IMR-90 (cell line): ENCODE measurements at regions not wholly inside any gene's neighbourhood (a gene's known extent, or its start where the extent isn't known, plus 50 kb on each side); places are given as distances from the start of the nearest gene placed in this dataset.

Source experiments
- ATAC-seq: fragments of 200-7000 bp; cut with Tn5 transposase; 2 replicates; pipeline ENCODE4 v1.9.1; 2020; ENCODE audit warnings: low read depth, mild to moderate bottlenecking, moderate library complexity
- BruUV-seq: library from RNA; stranded (reverse); fragments of 400-500 nt; replicated peaks from 2 replicates; lab custom pipeline; 2021; lab: Mats Ljungman, UMichigan
- CTCF ChIA-PET: fragments of 300-600 bp; formaldehyde crosslinking; extraction: SDS; loops from one replicate; lab custom pipeline; 2021; ENCODE audit warnings: antibody characterized with exemption; lab: Yijun Ruan, JAX
- POLR2A ChIA-PET: fragments of 300-600 bp; sonication (Branson Sonifier 250); formaldehyde crosslinking; loops from one replicate; lab custom pipeline; 2022; ENCODE audit warnings: antibody characterized with exemption; ENCODE audit not compliant: unreplicated experiment; lab: Charles Lee
- DNase-seq: peaks from one replicate; pipeline ENCODE4 v3.0.0; 2013
- H2AFZ ChIP-seq: replicated peaks from 2 replicates; pipeline ENCODE3; 2013; ENCODE audit warnings: low read length, mild to moderate bottlenecking; ENCODE audit not compliant: poor library complexity
- H2AK5ac ChIP-seq: 2 replicates; pipeline ENCODE4 v1.6.1; 2013; ENCODE audit warnings: low read depth, low read length, inconsistent platforms
- H2AK9ac ChIP-seq: replicated peaks from 2 replicates; pipeline ENCODE3; 2013; ENCODE audit warnings: mild to moderate bottlenecking, low read depth, low read length, moderate library complexity; ENCODE audit not compliant: poor library complexity
- H2BK120ac ChIP-seq: 2 replicates; pipeline ENCODE4 v1.6.1; 2013; ENCODE audit warnings: low read depth, low read length, inconsistent platforms
- H2BK15ac ChIP-seq: 3 replicates; pipeline ENCODE4 v1.6.1; 2013; ENCODE audit warnings: low read depth, low read length, inconsistent platforms
- H2BK20ac ChIP-seq: 2 replicates; pipeline ENCODE4 v1.6.1; 2013; ENCODE audit warnings: low read depth, mild to moderate bottlenecking, inconsistent platforms, low read length, moderate library complexity
- H2BK5ac ChIP-seq: 2 replicates; pipeline ENCODE4 v1.6.1; 2013; ENCODE audit warnings: mild to moderate bottlenecking, low read depth, low read length, inconsistent platforms; ENCODE audit not compliant: poor library complexity, severe bottlenecking
- H3K14ac ChIP-seq: replicated peaks from 2 replicates; pipeline ENCODE4 v1.6.1; 2013; ENCODE audit warnings: low read depth, low read length, inconsistent platforms
- H3K18ac ChIP-seq: 2 replicates; pipeline ENCODE4 v1.6.1; 2013; ENCODE audit warnings: low read depth, low read length, control low read depth
- H3K23ac ChIP-seq: 2 replicates; pipeline ENCODE4 v1.6.1; 2013; ENCODE audit warnings: low read depth, low read length, inconsistent platforms
- H3K27ac ChIP-seq: 2 replicates; pipeline ENCODE4 v1.5.1; 2013; ENCODE audit warnings: mild to moderate bottlenecking, control low read depth, low read length; ENCODE audit not compliant: insufficient read depth
- H3K27me3 ChIP-seq: 2 replicates; pipeline ENCODE4 v1.6.1; 2013; ENCODE audit warnings: low read length; ENCODE audit not compliant: control insufficient read depth, insufficient read depth
- H3K36me3 ChIP-seq: 2 replicates; pipeline ENCODE4 v1.6.1; 2013; ENCODE audit warnings: low read length, mixed read lengths; ENCODE audit not compliant: control insufficient read depth, insufficient read depth
- H3K4ac ChIP-seq: 2 replicates; pipeline ENCODE4 v1.6.1; 2013; ENCODE audit warnings: low read depth, low read length, inconsistent platforms
- H3K4me1 ChIP-seq: 2 replicates; pipeline ENCODE4 v1.6.1; 2013; ENCODE audit warnings: low read length, mixed read lengths; ENCODE audit not compliant: control insufficient read depth, insufficient read depth
- H3K4me2 ChIP-seq: 2 replicates; pipeline ENCODE4 v1.6.1; 2013; ENCODE audit warnings: low read depth, mild to moderate bottlenecking, control low read depth, low read length, moderate library complexity
- H3K4me3 ChIP-seq: 2 replicates; pipeline ENCODE4 v1.5.1; 2013; ENCODE audit warnings: low read depth, mild to moderate bottlenecking, control low read depth, low read length, moderate library complexity; ENCODE audit not compliant: insufficient read depth
- H3K56ac ChIP-seq: 2 replicates; pipeline ENCODE4 v1.6.1; 2013; ENCODE audit warnings: low read length, inconsistent platforms; ENCODE audit not compliant: insufficient read depth; ENCODE audit errors: extremely low read depth
- H3K79me1 ChIP-seq, 2 experiments: 2 replicates each; pipeline ENCODE4 v1.6.1; 2013; ENCODE audit warnings: low read length in 2 of 2, inconsistent platforms in 1 of 2, low read depth in 1 of 2
- H3K9ac ChIP-seq: 2 replicates; pipeline ENCODE4 v1.6.1; 2013; ENCODE audit warnings: low read depth, low read length, control low read depth
- H3K9me1 ChIP-seq: 2 replicates; pipeline ENCODE4 v1.6.1; 2013; ENCODE audit warnings: low read length, inconsistent platforms; ENCODE audit not compliant: insufficient read depth
- H3K9me3 ChIP-seq: 2 replicates; pipeline ENCODE4 v1.6.1; 2013; ENCODE audit warnings: low read length; ENCODE audit not compliant: control insufficient read depth, insufficient read depth
- H4K20me1 ChIP-seq: 2 replicates; pipeline ENCODE4 v1.6.1; 2013; ENCODE audit warnings: low read length, inconsistent platforms; ENCODE audit not compliant: insufficient read depth
- H4K5ac ChIP-seq: 2 replicates; pipeline ENCODE4 v1.6.1; 2013; ENCODE audit warnings: mild to moderate bottlenecking, low read depth, low read length, control low read depth
- H4K8ac ChIP-seq, 2 experiments: 2 replicates each; pipeline ENCODE4 v1.6.1; 2013; ENCODE audit warnings: low read depth in 2 of 2, low read length in 2 of 2, control low read depth in 1 of 2, inconsistent platforms in 1 of 2
- H4K91ac ChIP-seq: 2 replicates; pipeline ENCODE4 v1.6.1; 2013; ENCODE audit warnings: low read depth, low read length, inconsistent platforms; ENCODE audit not compliant: insufficient read depth
- CEBPB ChIP-seq: IDR thresholded peaks from 2 replicates; pipeline ENCODE4 v1.6.1; 2012; ENCODE audit warnings: low read depth, low read length, improper control_type of control experiment
- CHD1 ChIP-seq: IDR thresholded peaks from 2 replicates; pipeline ENCODE4 v1.6.1; 2012; ENCODE audit warnings: low read depth, low read length, improper control_type of control experiment
- CTCF ChIP-seq: conservative IDR thresholded peaks from 2 replicates; pipeline ENCODE4 v1.5.1; 2012; ENCODE audit warnings: mild to moderate bottlenecking, low read depth, low read length, improper control_type of control experiment
- ELK1 ChIP-seq: fragments of 150-350 bp; IDR thresholded peaks from 2 replicates; pipeline ENCODE4 v1.6.1; 2016; ENCODE audit warnings: low read depth, mild to moderate bottlenecking, low read length, moderate library complexity, borderline replicate concordance
- FOS ChIP-seq: fragments of 150-350 bp; IDR thresholded peaks from 2 replicates; pipeline ENCODE4 v1.6.1; 2016; ENCODE audit warnings: low read depth, low read length
- RAD21 ChIP-seq: IDR thresholded peaks from 2 replicates; pipeline ENCODE4 v1.6.1; 2012; ENCODE audit warnings: low read length, improper control_type of control experiment
- RCOR1 ChIP-seq: IDR thresholded peaks from 2 replicates; pipeline ENCODE4 v1.6.1; 2012; ENCODE audit warnings: mild to moderate bottlenecking, low read length, improper control_type of control experiment; ENCODE audit not compliant: insufficient replicate concordance
- RFX5 ChIP-seq: IDR thresholded peaks from 2 replicates; pipeline ENCODE4 v1.8.0; 2012; ENCODE audit warnings: low read depth, mild to moderate bottlenecking, low read length, moderate library complexity
- SMC3 ChIP-seq: fragments of 150-350 bp; IDR thresholded peaks from 2 replicates; pipeline ENCODE4 v1.6.1; 2016; ENCODE audit warnings: low read depth, mild to moderate bottlenecking, antibody characterized with exemption, low read length, moderate library complexity
- WGBS, 2 experiments: methylation state at CpG; one replicate each; pipeline versions ENCODE4 v1.1.5 to v1.1.7; 2013; ENCODE audit warnings: missing lambda C conversion rate in 2 of 2; ENCODE audit not compliant: insufficient read length in 1 of 2; ENCODE audit errors: extremely low coverage in 2 of 2; 5-methylcytosine and 5-hydroxymethylcytosine counted together
- dilution Hi-C: fragments of 300-500 bp; cut with HindIII; formaldehyde crosslinking; loops from one replicate; pipeline ENCODE4 v1.14.3; 2018; ENCODE audit warnings: low sequenced_read_pairs; ENCODE audit not compliant: unreplicated experiment
- in situ Hi-C: fragments of 300-500 bp; cut with MboI; formaldehyde crosslinking; loops from 3 replicates; pipeline ENCODE4 v1.14.3; 2019; ENCODE audit warnings: low sequenced_read_pairs, inconsistent platforms, mixed read lengths
- intact Hi-C: fragments of 100-400 bp; cut with micrococcal nuclease; formaldehyde crosslinking; loops from 2 replicates; pipeline ENCODE4 v1.10.0; 2022

GRCh38 chr5:143525176-143525575 lies 121.7 kb upstream of the NR3C1 start:
- no peak overlapping the region for H3K18ac ChIP-seq
- H3K23ac ChIP-seq, result no peak overlapping the region
- H3K56ac ChIP-seq, result no peak overlapping the region
- no peak overlapping the region for H3K4me2 ChIP-seq
- dilution Hi-C loops, result no loop called here
- no peak overlapping the region for H2BK20ac ChIP-seq
- H4K5ac ChIP-seq, result no peak overlapping the region
- no peak overlapping the region for H2AK9ac ChIP-seq
- no peak overlapping the region for H4K91ac ChIP-seq
- in situ Hi-C loops, result no loop called here
- no peak overlapping the region for H2BK120ac ChIP-seq
- no peak overlapping the region for H3K9ac ChIP-seq
- H2BK15ac ChIP-seq, result no peak overlapping the region
- H3K9me3 ChIP-seq, result no peaks in the 10 kb centered on the region
- no peak overlapping the region for H4K8ac ChIP-seq
- no peak overlapping the region for H3K14ac ChIP-seq
- H3K4ac ChIP-seq, result no peak overlapping the region
- TF ChIP-seq SMC3 (no peak), RCOR1 (no peak), CHD1 (no peak), CTCF (no peak), CEBPB (no peak), ELK1 (no peak), FOS (no peak), RAD21 (no peak), RFX5 (no peak)
- ChIA-PET CTCF (no interaction called here), POLR2A (no interaction called here)
- no peak overlapping the region for H3K4me3 ChIP-seq
- no peak overlapping the region for H3K27ac ChIP-seq
- no peak overlapping the region for H2BK5ac ChIP-seq
- intact Hi-C loops, result no loop called here
- no peaks in the 10 kb centered on the region for H4K20me1 ChIP-seq
- no peaks in the 10 kb centered on the region for H3K9me1 ChIP-seq
- no peak overlapping the region for H2AFZ ChIP-seq
- no peaks in the 10 kb centered on the region for H3K27me3 ChIP-seq
- WGBS, 2 experiments, result no CpG with 5 or more reads among the region's 1 CpG
- H3K79me1 ChIP-seq, result no peaks in the 10 kb centered on the region
- peaks cover 2% of the 10 kb centered on the region for H3K4me1 ChIP-seq
- BruUV-seq, result no TSS peak
- H2AK5ac ChIP-seq, result no peak overlapping the region
- H3K36me3 ChIP-seq, result no peaks in the 10 kb centered on the region
- no peak for ATAC-seq
- DNase-seq, result no peak
